H1 (cell line): ENCODE measurements at regions not wholly inside any gene's neighbourhood (a gene's known extent, or its start where the extent isn't known, plus 50 kb on each side); places are given as distances from the start of the nearest gene placed in this dataset.
A peak's percentile ranks its signal among the peaks of the same experiment; 100 is the strongest.

Source experiments
- CTCF ChIA-PET: fragments of 300-600 bp; sonication (Branson Sonifier 250); formaldehyde crosslinking; loops from one replicate; lab custom pipeline; 2021; ENCODE audit not compliant: partially characterized antibody; lab: Charles Lee
- POLR2A ChIA-PET: fragments of 300-600 bp; sonication (Branson Sonifier 250); formaldehyde crosslinking; loops from one replicate; lab custom pipeline; 2021; ENCODE audit warnings: inconsistent platforms; ENCODE audit not compliant: partially characterized antibody; lab: Charles Lee
- DNase-seq, 2 experiments: peaks; one replicate each; pipeline versions ENCODE4 v3.0.0 to v3.0.0-alpha.2; 2010 to 2022; ENCODE audit warnings: low spot score in 2 of 2, low read depth in 1 of 2, mixed read lengths in 1 of 2
- FAIRE-seq: peaks from 2 replicates; lab custom pipeline; 2011; peaks lifted over from hg19 to GRCh38; lab: Jason Lieb, UNC
- H2AFZ ChIP-seq: 2 replicates; pipeline ENCODE4 v1.8.1; 2012; ENCODE audit warnings: low read length, inconsistent platforms
- H2AK5ac ChIP-seq: 2 replicates; pipeline ENCODE4 v1.6.1; 2013; ENCODE audit warnings: low read depth, low read length
- H2BK120ac ChIP-seq: replicated peaks from 2 replicates; pipeline ENCODE3; 2013; ENCODE audit warnings: low read depth, low read length, inconsistent platforms
- H2BK12ac ChIP-seq: 2 replicates; pipeline ENCODE4 v1.6.1; 2013; ENCODE audit warnings: low read depth, low read length
- H2BK15ac ChIP-seq: 2 replicates; pipeline ENCODE4 v1.6.1; 2013; ENCODE audit warnings: low read length
- H2BK20ac ChIP-seq: 2 replicates; pipeline ENCODE4 v1.6.1; 2013; ENCODE audit warnings: low read length
- H2BK5ac ChIP-seq: 2 replicates; pipeline ENCODE4 v1.6.1; 2013; ENCODE audit warnings: low read depth, low read length
- H3K14ac ChIP-seq: 2 replicates; pipeline ENCODE4 v1.6.1; 2013; ENCODE audit warnings: inconsistent platforms; ENCODE audit not compliant: insufficient read length
- H3K18ac ChIP-seq: 2 replicates; pipeline ENCODE4 v1.6.1; 2013; ENCODE audit warnings: low read length; ENCODE audit errors: extremely low read depth
- H3K23ac ChIP-seq: 2 replicates; pipeline ENCODE4 v1.6.1; 2013; ENCODE audit warnings: inconsistent platforms; ENCODE audit not compliant: insufficient read length
- H3K23me2 ChIP-seq: 2 replicates; pipeline ENCODE4 v1.6.1; 2013; ENCODE audit warnings: low read depth, low read length
- H3K27ac ChIP-seq: 2 replicates; pipeline ENCODE4 v1.6.1; 2011; ENCODE audit warnings: low read depth, low read length, inconsistent platforms
- H3K27me3 ChIP-seq, 4 experiments: replicated peaks in 1 of 4; 1 replicate in 1 of 4; 2 replicates in 3 of 4; pipeline versions ENCODE4 v1.6.1 to v1.8.1; 2011 to 2013; ENCODE audit warnings: low read length in 3 of 4, mild to moderate bottlenecking in 3 of 4, inconsistent platforms in 2 of 4, mixed read lengths in 2 of 4, moderate library complexity in 1 of 4; ENCODE audit not compliant: control insufficient read depth in 3 of 4, insufficient read depth in 3 of 4; ENCODE audit errors: extremely low read depth in 1 of 4
- H3K36me3 ChIP-seq, 4 experiments: 2 replicates each; pipeline versions ENCODE4 v1.6.1 to v1.8.1; 2011 to 2013; ENCODE audit warnings: mild to moderate bottlenecking in 4 of 4, low read length in 3 of 4, moderate library complexity in 2 of 4, control low read depth in 1 of 4, inconsistent platforms in 1 of 4; ENCODE audit not compliant: insufficient read depth in 4 of 4, control insufficient read depth in 2 of 4
- H3K4ac ChIP-seq: replicated peaks from 2 replicates; pipeline ENCODE3; 2013; ENCODE audit warnings: low read length, low read depth, mixed read lengths, inconsistent platforms; ENCODE audit not compliant: insufficient read length
- H3K4me1 ChIP-seq, 4 experiments: replicated peaks in 1 of 4; 1 replicate in 1 of 4; 2 replicates in 3 of 4; pipeline versions ENCODE4 v1.6.1 to v1.8.1; 2011 to 2013; ENCODE audit warnings: low read length in 3 of 4, inconsistent platforms in 2 of 4, mixed read lengths in 1 of 4; ENCODE audit not compliant: insufficient read depth in 4 of 4, control insufficient read depth in 3 of 4
- H3K4me2 ChIP-seq, 2 experiments: 2 replicates each; pipeline versions ENCODE4 v1.6.1 to v1.8.1; 2011 to 2013; ENCODE audit warnings: low read depth in 2 of 2, low read length in 2 of 2, control low read depth in 1 of 2, inconsistent platforms in 1 of 2, mild to moderate bottlenecking in 1 of 2; ENCODE audit not compliant: insufficient read depth in 1 of 2
- H3K4me3 ChIP-seq, 4 experiments: fragments of 200-600, 300-600 bp in 1 of 4; sonication (generic), shearing (Covaris generic), sonication (Bioruptor Twin) in 1 of 4; 2 replicates each; pipeline versions ENCODE4 v1.5.1 to v1.8.1; 2011 to 2016; ENCODE audit warnings: low read length in 4 of 4, low read depth in 3 of 4, control low read depth in 2 of 4, inconsistent platforms in 2 of 4, mild to moderate bottlenecking in 2 of 4, mixed read lengths in 1 of 4, moderate library complexity in 1 of 4; ENCODE audit not compliant: insufficient read depth in 2 of 4; ENCODE audit errors: extremely low read depth in 1 of 4
- H3K56ac ChIP-seq: replicated peaks from 2 replicates; pipeline ENCODE3; 2013; ENCODE audit warnings: low read depth, mild to moderate bottlenecking, mixed read lengths, low read length, inconsistent platforms; ENCODE audit not compliant: insufficient read length
- H3K79me1 ChIP-seq: 2 replicates; pipeline ENCODE4 v1.6.1; 2013; ENCODE audit warnings: low read depth, low read length, control low read depth
- H3K79me2 ChIP-seq, 2 experiments: 2 replicates each; pipeline versions ENCODE4 v1.6.1 to v1.8.1; 2012 to 2013; ENCODE audit warnings: low read length in 2 of 2, mild to moderate bottlenecking in 2 of 2, inconsistent platforms in 1 of 2; ENCODE audit not compliant: insufficient read depth in 2 of 2, control insufficient read depth in 1 of 2
- H3K9ac ChIP-seq, 4 experiments: replicated peaks in 1 of 4; 1 replicate in 1 of 4; 2 replicates in 3 of 4; pipeline versions ENCODE4 v1.6.1 to v1.8.1; 2011 to 2013; ENCODE audit warnings: low read depth in 3 of 4, low read length in 3 of 4, control low read depth in 2 of 4, mild to moderate bottlenecking in 2 of 4, moderate library complexity in 2 of 4, inconsistent platforms in 1 of 4; ENCODE audit errors: extremely low read depth in 1 of 4
- H3K9me3 ChIP-seq, 2 experiments: 2 replicates each; pipeline versions ENCODE4 v1.6.1 to v1.8.1; 2012 to 2013; ENCODE audit warnings: mild to moderate bottlenecking in 2 of 2, moderate library complexity in 2 of 2, control low read depth in 1 of 2, inconsistent platforms in 1 of 2, low read depth in 1 of 2, low read length in 1 of 2, mixed read lengths in 1 of 2; ENCODE audit not compliant: insufficient read depth in 2 of 2
- H4K20me1 ChIP-seq, 2 experiments: replicated peaks in 1 of 2; 2 replicates each; pipeline versions ENCODE3 to v1.8.1; 2011 to 2013; ENCODE audit warnings: inconsistent platforms in 2 of 2, low read length in 2 of 2, mild to moderate bottlenecking in 1 of 2; ENCODE audit not compliant: insufficient read depth in 2 of 2, control insufficient read depth in 1 of 2
- H4K5ac ChIP-seq: 2 replicates; pipeline ENCODE4 v1.6.1; 2013; ENCODE audit warnings: low read length, low read depth, mixed read lengths, inconsistent platforms; ENCODE audit not compliant: insufficient read length
- H4K8ac ChIP-seq: 2 replicates; pipeline ENCODE4 v1.8.0; 2013; ENCODE audit warnings: mild to moderate bottlenecking, moderate library complexity, low read length, inconsistent platforms; ENCODE audit not compliant: insufficient read depth; ENCODE audit errors: extremely low read depth
- H4K91ac ChIP-seq: replicated peaks from 2 replicates; pipeline ENCODE3; 2013; ENCODE audit warnings: low read length, mixed read lengths, inconsistent platforms; ENCODE audit not compliant: insufficient read length
- ATF3 ChIP-seq: IDR thresholded peaks from 2 replicates; pipeline ENCODE4 v1.6.1; 2011; ENCODE audit warnings: low read depth, mild to moderate bottlenecking, low read length; ENCODE audit not compliant: insufficient read depth
- CEBPB ChIP-seq: IDR thresholded peaks from 2 replicates; pipeline ENCODE4 v1.6.1; 2012; ENCODE audit warnings: low read depth, low read length
- KDM1A ChIP-seq: fragments of 200-600, 300-600 bp; sonication (generic); IDR thresholded peaks from 2 replicates; pipeline ENCODE4 v1.7.1; 2016; ENCODE audit warnings: mild to moderate bottlenecking, low read length, borderline replicate concordance
- MAX ChIP-seq: IDR thresholded peaks from 2 replicates; pipeline ENCODE4 v1.6.1; 2012; ENCODE audit warnings: inconsistent platforms
- PHF8 ChIP-seq: fragments of 200-600 bp; sonication (generic); conservative IDR thresholded peaks from 2 replicates; pipeline ENCODE4 v1.7.1; 2012; ENCODE audit warnings: low read depth, mild to moderate bottlenecking, inconsistent platforms, low read length, moderate library complexity
- POLR2A ChIP-seq, 2 experiments: IDR thresholded peaks; 1 replicate in 1 of 2; 2 replicates in 1 of 2; pipeline ENCODE4 v1.6.1; 2011; ENCODE audit warnings: low read depth in 2 of 2, low read length in 2 of 2, mild to moderate bottlenecking in 2 of 2; ENCODE audit errors: control extremely low read depth in 1 of 2
- SP4 ChIP-seq: IDR thresholded peaks from 2 replicates; pipeline ENCODE4 v1.6.1; 2012; ENCODE audit warnings: low read length, inconsistent platforms
- SRF ChIP-seq: IDR thresholded peaks from 2 replicates; pipeline ENCODE4 v1.6.1; 2011; ENCODE audit warnings: mild to moderate bottlenecking, low read depth, low read length, moderate library complexity
- SUZ12 ChIP-seq: fragments of 200-600 bp; sonication (generic); IDR thresholded peaks from 2 replicates; pipeline ENCODE4 v1.6.1; 2012; ENCODE audit warnings: mild to moderate bottlenecking, inconsistent platforms, low read length, moderate library complexity, mixed read lengths
- TBP ChIP-seq: IDR thresholded peaks from 2 replicates; pipeline ENCODE4 v1.6.1; 2011; ENCODE audit warnings: low read depth, low read length, improper control_type of control experiment
- TCF12 ChIP-seq: IDR thresholded peaks from 2 replicates; pipeline ENCODE4 v1.6.1; 2011; ENCODE audit warnings: low read depth, mild to moderate bottlenecking, low read length
- YY1 ChIP-seq: IDR thresholded peaks from 2 replicates; pipeline ENCODE4 v1.6.1; 2011; ENCODE audit warnings: low read depth, mild to moderate bottlenecking, low read length
- WGBS, 2 experiments: shearing (Covaris generic) in 1 of 2; methylation state at CpG; one replicate each; pipeline versions ENCODE4 v1.1.6 to v1.1.7; 2013 to 2015; ENCODE audit warnings: low lambda C conversion rate in 2 of 2, mixed read lengths in 2 of 2, inconsistent platforms in 1 of 2, low coverage in 1 of 2, missing lambda C conversion rate in 1 of 2; ENCODE audit not compliant: insufficient replicate concordance in 2 of 2, insufficient coverage in 1 of 2, insufficient read length in 1 of 2; ENCODE audit errors: extremely low coverage in 1 of 2, missing lambda C conversion rate in 1 of 2; 5-methylcytosine and 5-hydroxymethylcytosine counted together
- TF ChIP-seq, protein P1 (sequence below), 3 experiments: IDR thresholded peaks; 1 replicate in 2 of 3; 2 replicates in 1 of 3; pipeline versions ENCODE4 v1.5.1 to v1.6.1; 2011; ENCODE audit warnings: low read length in 3 of 3, mild to moderate bottlenecking in 3 of 3, inconsistent platforms in 2 of 3, low read depth in 1 of 3, moderate library complexity in 1 of 3; ENCODE audit not compliant: insufficient read depth in 1 of 3; ENCODE audit errors: control extremely low read depth in 1 of 3

DNA sequence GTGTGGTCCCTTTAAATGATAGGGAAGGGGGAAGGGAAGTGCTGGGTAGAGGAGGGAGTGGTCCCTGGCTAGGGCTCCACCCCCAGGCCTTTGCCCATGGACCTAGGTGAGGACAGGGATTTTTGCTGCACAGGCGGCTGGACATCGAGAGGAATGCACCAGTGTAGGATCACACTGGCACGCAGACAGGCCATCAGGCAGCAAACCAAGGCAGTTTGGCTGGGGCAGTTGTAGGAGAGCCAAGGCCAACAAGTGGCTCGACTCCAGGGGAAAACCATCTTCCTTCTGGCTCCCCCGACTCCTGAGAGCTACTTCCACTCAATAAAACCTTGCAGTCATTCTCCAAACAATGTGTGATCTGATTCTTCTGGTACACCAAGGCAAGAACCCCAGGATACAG is 402.0 kb upstream of the LRRTM1 start:
- Histone ChIP-seq H3K9me3 (no peaks in the 10 kb centered on the region), H3K56ac (no peak overlapping the region), H2AFZ (no peak overlapping the region; the same call in none of the 2 replicates), H4K5ac (no peak overlapping the region), H3K9ac (no peak overlapping the region), H3K27ac (no peak overlapping the region), H2BK12ac (no peak overlapping the region), H2AK5ac (no peak overlapping the region), H3K18ac (no peak overlapping the region), H3K79me1 (no peaks in the 10 kb centered on the region), H4K20me1 (no peaks in the 10 kb centered on the region), H3K23ac (no peak overlapping the region), H4K91ac (no peak overlapping the region), H3K79me2 (no peaks in the 10 kb centered on the region), H3K4me2 (no peak overlapping the region), H3K4me1 (peaks cover 0 to 2% (median 0%) of the 10 kb centered on the region in 4 experiments; a peak in 1 of 7 replicates), H2BK20ac (no peak overlapping the region), H4K8ac (peak overlapping the region; percentile 66; the same call in 1 of the 2 replicates), H3K4ac (no peak overlapping the region), H2BK15ac (no peak overlapping the region), H2BK5ac (no peak overlapping the region), H3K23me2 (no peaks in the 10 kb centered on the region), H3K14ac (no peak overlapping the region), H3K36me3 (no peaks in the 10 kb centered on the region), H2BK120ac (no peak overlapping the region), H3K27me3 (no peaks in the 10 kb centered on the region), H3K4me3 (no peak overlapping the region)
- FAIRE-seq: no peak
- DNase-seq: no peak
- POLR2A ChIA-PET: no interaction called here
- 98% methylated on average over 5 of the region's 5 CpGs; no CpG with 5 or more reads in 1 of the 2 experiments for WGBS, 2 experiments
- CTCF ChIA-PET: no interaction called here
- TF ChIP-seq CEBPB: no peak
- TF ChIP-seq KDM1A: no peak
- TF ChIP-seq PHF8: no peak
- TF ChIP-seq YY1: no peak
- no peak for TF ChIP-seq TBP
- no peak for TF ChIP-seq TCF12
- no peak for TF ChIP-seq SRF
- no peak for TF ChIP-seq POLR2A (IDR thresholded peaks at IDR 0.05; ENCODE audit: control extremely low read depth in 1 of 2, low read depth in 2 of 2, low read length in 2 of 2)
- no peak for TF ChIP-seq SUZ12
- TF ChIP-seq MAX: no peak
- TF ChIP-seq SP4: no peak
- no peak for TF ChIP-seq ATF3
- TF ChIP-seq, protein P1, sequence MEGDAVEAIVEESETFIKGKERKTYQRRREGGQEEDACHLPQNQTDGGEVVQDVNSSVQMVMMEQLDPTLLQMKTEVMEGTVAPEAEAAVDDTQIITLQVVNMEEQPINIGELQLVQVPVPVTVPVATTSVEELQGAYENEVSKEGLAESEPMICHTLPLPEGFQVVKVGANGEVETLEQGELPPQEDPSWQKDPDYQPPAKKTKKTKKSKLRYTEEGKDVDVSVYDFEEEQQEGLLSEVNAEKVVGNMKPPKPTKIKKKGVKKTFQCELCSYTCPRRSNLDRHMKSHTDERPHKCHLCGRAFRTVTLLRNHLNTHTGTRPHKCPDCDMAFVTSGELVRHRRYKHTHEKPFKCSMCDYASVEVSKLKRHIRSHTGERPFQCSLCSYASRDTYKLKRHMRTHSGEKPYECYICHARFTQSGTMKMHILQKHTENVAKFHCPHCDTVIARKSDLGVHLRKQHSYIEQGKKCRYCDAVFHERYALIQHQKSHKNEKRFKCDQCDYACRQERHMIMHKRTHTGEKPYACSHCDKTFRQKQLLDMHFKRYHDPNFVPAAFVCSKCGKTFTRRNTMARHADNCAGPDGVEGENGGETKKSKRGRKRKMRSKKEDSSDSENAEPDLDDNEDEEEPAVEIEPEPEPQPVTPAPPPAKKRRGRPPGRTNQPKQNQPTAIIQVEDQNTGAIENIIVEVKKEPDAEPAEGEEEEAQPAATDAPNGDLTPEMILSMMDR (IDR thresholded peaks at IDR 0.05; ENCODE audit: control extremely low read depth in 1 of 3, insufficient read depth in 1 of 3, low read depth in 1 of 3, low read length in 3 of 3): no peak
